Right atrium auricular region (tissue), 2 donors: ENCODE measurements at regions not wholly inside any gene's neighbourhood (a gene's known extent, or its start where the extent isn't known, plus 50 kb on each side); places are given as distances from the start of the nearest gene placed in this dataset.

Experiments used
- DNase-seq: peaks from one replicate; pipeline ENCODE4 v3.0.0-alpha.2; 2019; ENCODE audit warnings: low spot score
- H3K27ac ChIP-seq, 2 donors: fragments of 200-600 bp; sonication (generic); 1 replicate in 1 of 2; 2 replicates in 1 of 2; pipeline ENCODE4 v1.5.1; 2016 to 2019
- H3K27me3 ChIP-seq, 2 donors: fragments of 200-600 bp; sonication (generic); one replicate each; pipeline versions ENCODE4 v1.5.1 to v1.6.0; 2017 to 2019
- H3K36me3 ChIP-seq: fragments of 200-600 bp; sonication (generic); one replicate; pipeline ENCODE4 v1.5.1; 2016
- H3K4me1 ChIP-seq, 2 donors: fragments of 200-600 bp; sonication (generic); one replicate each; pipeline versions ENCODE4 v1.5.1 to v1.6.0; 2017 to 2019
- H3K4me3 ChIP-seq, 2 donors: fragments of 200-600 bp; sonication (generic); 1 replicate in 1 of 2; 2 replicates in 1 of 2; pipeline ENCODE4 v1.5.1; 2017 to 2019; ENCODE audit warnings: mild to moderate bottlenecking in 1 of 2, moderate library complexity in 1 of 2
- H3K9me3 ChIP-seq, 2 donors: fragments of 200-600 bp; sonication (generic); one replicate each; pipeline ENCODE4 v1.5.1; 2019
- TF ChIP-seq, protein P1 (sequence below), 2 donors: fragments of 200-600 bp; sonication (generic); IDR thresholded peaks; one replicate each; pipeline ENCODE4 v1.5.1; 2019; ENCODE audit warnings: antibody characterized with exemption in 2 of 2

DNA sequence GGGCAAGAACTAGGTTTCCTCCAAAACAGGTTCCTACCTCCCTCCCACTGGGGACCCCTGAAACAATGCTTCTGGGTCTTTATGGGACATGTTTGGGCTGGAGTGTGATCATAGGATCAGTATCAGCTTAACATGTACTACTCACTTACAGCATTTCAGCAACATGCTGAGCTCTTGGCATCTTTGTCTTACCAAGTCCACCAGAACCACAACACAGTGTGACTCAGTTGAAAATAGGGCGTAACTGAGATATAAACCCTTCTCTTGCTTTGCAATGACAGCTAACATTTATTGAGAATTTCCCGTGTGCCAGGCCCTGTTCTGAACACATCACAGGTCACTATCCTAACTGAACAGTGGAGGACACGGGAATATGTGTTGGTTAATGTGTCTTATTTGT is 218.5 kb upstream of the LNX1 start:
- H3K4me1 ChIP-seq: no peaks in the 10 kb centered on the region
- TF ChIP-seq, protein P1, sequence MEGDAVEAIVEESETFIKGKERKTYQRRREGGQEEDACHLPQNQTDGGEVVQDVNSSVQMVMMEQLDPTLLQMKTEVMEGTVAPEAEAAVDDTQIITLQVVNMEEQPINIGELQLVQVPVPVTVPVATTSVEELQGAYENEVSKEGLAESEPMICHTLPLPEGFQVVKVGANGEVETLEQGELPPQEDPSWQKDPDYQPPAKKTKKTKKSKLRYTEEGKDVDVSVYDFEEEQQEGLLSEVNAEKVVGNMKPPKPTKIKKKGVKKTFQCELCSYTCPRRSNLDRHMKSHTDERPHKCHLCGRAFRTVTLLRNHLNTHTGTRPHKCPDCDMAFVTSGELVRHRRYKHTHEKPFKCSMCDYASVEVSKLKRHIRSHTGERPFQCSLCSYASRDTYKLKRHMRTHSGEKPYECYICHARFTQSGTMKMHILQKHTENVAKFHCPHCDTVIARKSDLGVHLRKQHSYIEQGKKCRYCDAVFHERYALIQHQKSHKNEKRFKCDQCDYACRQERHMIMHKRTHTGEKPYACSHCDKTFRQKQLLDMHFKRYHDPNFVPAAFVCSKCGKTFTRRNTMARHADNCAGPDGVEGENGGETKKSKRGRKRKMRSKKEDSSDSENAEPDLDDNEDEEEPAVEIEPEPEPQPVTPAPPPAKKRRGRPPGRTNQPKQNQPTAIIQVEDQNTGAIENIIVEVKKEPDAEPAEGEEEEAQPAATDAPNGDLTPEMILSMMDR (IDR thresholded peaks at IDR 0.05): no peak
- H3K9me3 ChIP-seq: no peaks in the 10 kb centered on the region
- H3K4me3 ChIP-seq: no peak overlapping the region
- no peak for DNase-seq
- no peaks in the 10 kb centered on the region for H3K36me3 ChIP-seq
- H3K27ac ChIP-seq: no peak overlapping the region
- H3K27me3 ChIP-seq: no peaks in the 10 kb centered on the region

DNA sequence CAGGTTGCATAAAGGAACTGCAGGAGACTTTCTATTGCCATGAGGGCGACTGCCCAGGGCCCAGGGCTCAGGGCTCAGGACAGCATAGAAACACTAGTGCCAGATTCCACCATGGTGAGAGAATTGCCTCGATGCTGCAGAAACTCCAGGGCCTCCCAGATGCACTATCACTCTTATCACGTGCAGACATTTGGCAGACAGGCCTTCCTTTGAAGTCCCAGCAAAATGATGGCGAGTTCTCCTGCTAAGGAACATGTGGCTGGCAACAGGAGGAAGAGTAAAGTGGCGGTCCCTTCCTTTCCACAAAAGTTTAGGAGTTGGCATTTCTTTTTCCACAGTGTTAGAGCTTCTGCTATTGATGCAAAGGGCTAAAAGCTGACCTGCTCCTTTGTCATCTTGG is 214.0 kb upstream of the LNX1 start:
- TF ChIP-seq, protein P1 (IDR thresholded peaks at IDR 0.05): no peak
- Histone ChIP-seq H3K27ac (no peak overlapping the region), H3K4me1 (no peaks in the 10 kb centered on the region), H3K36me3 (no peaks in the 10 kb centered on the region), H3K27me3 (no peaks in the 10 kb centered on the region), H3K9me3 (no peaks in the 10 kb centered on the region), H3K4me3 (no peak overlapping the region)
- DNase-seq: no peak

DNA sequence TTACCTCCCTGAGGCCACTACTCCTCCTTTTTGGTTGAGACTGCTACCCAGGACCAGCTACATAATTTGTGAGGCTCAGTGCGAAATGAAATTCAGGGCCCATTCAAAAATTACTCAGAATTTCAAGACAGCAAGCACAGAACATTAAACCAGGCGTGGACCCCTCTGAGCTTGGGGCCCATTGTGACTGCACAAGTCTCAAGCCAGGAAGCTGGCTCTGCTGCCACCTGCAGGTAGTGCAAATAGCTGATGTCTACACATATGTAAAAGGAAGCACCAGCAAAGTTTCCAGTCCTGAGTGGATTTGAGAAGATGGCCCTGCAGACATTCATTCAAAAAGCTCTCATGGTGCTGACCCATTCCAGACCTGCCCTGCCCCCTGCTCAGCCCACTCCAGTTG is 213.4 kb upstream of the LNX1 start:
- Histone ChIP-seq H3K36me3 (no peaks in the 10 kb centered on the region), H3K27ac (no peak overlapping the region), H3K4me3 (no peak overlapping the region), H3K4me1 (no peaks in the 10 kb centered on the region), H3K27me3 (no peaks in the 10 kb centered on the region), H3K9me3 (no peaks in the 10 kb centered on the region)
- TF ChIP-seq, protein P1 (IDR thresholded peaks at IDR 0.05): peak in 1 of 2 donors; percentile 47
- no peak for DNase-seq

DNA sequence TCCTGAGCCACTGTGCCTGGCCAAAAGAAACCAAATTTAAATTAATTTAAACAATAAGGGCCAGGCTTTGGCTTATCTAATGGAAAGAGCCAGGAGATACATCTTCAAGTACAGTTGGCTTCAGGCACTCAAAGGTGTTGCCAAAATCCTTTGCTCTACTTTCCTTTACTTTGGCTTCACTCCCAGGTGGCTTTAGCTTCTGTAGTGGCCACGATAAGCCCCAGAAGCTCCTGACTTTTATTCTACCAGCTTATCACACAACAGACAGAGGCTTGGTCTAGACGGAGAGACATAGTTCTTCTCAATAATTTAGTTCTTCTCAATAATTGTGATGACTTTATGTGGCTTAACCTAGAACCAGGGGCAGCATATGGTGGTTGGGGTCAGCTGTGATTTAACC is 211.2 kb upstream of the LNX1 start:
- TF ChIP-seq, protein P1 (IDR thresholded peaks at IDR 0.05): no peak
- Histone ChIP-seq H3K27me3 (no peaks in the 10 kb centered on the region), H3K27ac (no peak overlapping the region), H3K36me3 (no peaks in the 10 kb centered on the region), H3K9me3 (no peaks in the 10 kb centered on the region), H3K4me1 (no peaks in the 10 kb centered on the region), H3K4me3 (no peak overlapping the region)
- DNase-seq: no peak

DNA sequence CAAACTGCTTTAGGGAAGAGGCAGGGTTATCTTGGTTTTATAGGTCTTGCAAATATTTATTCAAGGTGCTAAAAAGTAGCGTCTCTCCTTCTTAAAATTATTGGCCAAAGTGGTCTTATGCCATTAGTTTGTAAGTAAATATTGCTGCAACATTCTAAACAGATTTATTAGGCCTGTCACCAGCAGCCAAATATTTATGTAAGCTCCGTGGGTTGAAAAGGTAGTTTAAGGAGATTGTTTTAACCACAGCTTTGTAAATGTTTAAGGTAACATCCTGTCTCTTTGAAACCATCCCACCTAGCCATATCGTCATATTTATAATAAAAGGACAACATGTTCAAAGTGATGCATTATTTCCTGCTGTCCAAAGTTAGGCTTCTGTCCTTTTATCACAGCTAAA is 210.1 kb upstream of the LNX1 start:
- H3K4me3 ChIP-seq: no peak overlapping the region
- H3K27ac ChIP-seq: no peak overlapping the region
- no peaks in the 10 kb centered on the region for H3K9me3 ChIP-seq
- TF ChIP-seq, protein P1 (IDR thresholded peaks at IDR 0.05): no peak
- no peaks in the 10 kb centered on the region for H3K27me3 ChIP-seq
- no peak for DNase-seq
- no peaks in the 10 kb centered on the region for H3K36me3 ChIP-seq
- no peaks in the 10 kb centered on the region for H3K4me1 ChIP-seq

DNA sequence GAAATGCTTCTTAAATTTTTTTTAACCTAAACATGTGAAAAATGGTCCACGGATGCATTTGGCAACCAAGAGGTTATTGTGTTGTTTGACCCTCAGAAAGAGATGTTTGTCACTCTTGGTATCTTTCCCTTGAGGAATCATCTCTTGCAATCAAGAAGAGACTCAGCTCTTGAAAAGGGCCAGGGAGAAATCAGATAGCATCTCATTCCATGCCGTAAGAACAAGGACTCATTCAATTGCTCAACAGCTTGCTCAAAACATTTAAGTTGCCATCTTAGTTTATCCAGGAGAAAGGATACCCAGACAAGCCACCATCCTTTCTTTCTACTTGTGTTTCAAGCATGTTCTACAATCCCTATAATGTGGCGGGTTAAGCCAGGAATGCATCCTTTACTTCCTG is 209.5 kb upstream of the LNX1 start:
- H3K27ac ChIP-seq: no peak overlapping the region
- no peaks in the 10 kb centered on the region for H3K9me3 ChIP-seq
- H3K27me3 ChIP-seq: no peaks in the 10 kb centered on the region
- no peak overlapping the region for H3K4me3 ChIP-seq
- no peaks in the 10 kb centered on the region for H3K36me3 ChIP-seq
- DNase-seq: no peak
- no peaks in the 10 kb centered on the region for H3K4me1 ChIP-seq
- TF ChIP-seq, protein P1 (IDR thresholded peaks at IDR 0.05): no peak
